Left ventricle myocardium superior (tissue), 1 donor: ENCODE measurements at regions not wholly inside any gene's neighbourhood (a gene's known extent, or its start where the extent isn't known, plus 50 kb on each side); places are given as distances from the start of the nearest gene placed in this dataset.
"Not testable (repeated sequence)": the region's sequence is repeated elsewhere in the genome, so short reads cannot be mapped to it uniquely, and the experiment has no call there.

Source experiments
- ATAC-seq: fragments of 200-7000 bp; cut with Tn5 transposase; one replicate; pipeline ENCODE4 v1.9.1; 2020; ENCODE audit warnings: mild to moderate bottlenecking, moderate library complexity
- DNase-seq: peaks from one replicate; pipeline ENCODE4 v3.0.0-alpha.2; 2020
- intact Hi-C: fragments of 100-400 bp; cut with micrococcal nuclease; formaldehyde crosslinking; loops from one replicate; pipeline ENCODE4 v1.11.0; 2022
- donor health status: DM: no; HTN: yes; CAD: no; lungs with severe emphysema.

- DNase-seq = no peak
- intact Hi-C loops = no loop called here
- ATAC-seq = no peak
Observed at GRCh38 chr2:187658952-187659525, 104.8 kb upstream of the TFPI start.

DNA sequence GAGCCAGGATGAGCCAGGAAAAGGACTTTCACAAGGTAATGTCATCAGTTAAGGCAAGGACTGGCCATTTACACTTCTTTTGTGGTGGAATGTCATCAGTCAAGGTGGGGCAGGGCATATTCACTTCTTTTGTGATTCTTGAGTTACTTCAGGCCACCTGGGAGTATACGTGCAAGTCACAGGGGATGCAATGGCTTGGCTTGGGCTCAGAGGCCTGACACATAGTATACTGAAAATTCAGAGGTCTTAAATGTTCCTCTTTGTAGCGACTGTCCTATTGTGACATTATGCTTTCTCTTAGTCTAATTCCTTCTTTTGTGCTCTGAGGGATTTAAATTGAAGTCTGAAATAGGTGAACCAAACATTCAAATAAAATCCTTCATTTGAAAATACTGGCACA lies 121.8 kb upstream of the TFPI start:
- DNase-seq, intact Hi-C loops, ATAC-seq: not testable (repeated sequence)

DNA sequence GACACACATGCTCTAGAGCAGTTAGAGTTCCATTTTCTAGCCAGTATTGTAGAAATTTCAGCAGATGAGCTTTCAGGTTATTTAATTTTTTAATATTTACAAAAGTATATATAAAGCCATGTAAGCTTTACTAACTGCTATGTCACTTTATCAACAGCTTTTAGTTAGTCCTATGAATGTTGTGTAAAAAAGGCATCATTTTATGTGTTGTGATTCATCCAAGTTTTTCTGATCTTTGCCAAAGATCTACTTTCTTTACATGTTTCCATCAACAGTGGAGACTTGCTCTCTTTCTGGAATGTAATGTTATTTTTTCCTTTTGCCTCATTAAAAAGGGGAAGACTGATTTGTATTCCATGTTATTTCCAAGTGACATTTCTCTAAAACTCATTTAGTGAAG lies 125.2 kb upstream of the TFPI start:
- DNase-seq (no peak), ATAC-seq (no peak)
- intact Hi-C loops = no loop called here

DNA sequence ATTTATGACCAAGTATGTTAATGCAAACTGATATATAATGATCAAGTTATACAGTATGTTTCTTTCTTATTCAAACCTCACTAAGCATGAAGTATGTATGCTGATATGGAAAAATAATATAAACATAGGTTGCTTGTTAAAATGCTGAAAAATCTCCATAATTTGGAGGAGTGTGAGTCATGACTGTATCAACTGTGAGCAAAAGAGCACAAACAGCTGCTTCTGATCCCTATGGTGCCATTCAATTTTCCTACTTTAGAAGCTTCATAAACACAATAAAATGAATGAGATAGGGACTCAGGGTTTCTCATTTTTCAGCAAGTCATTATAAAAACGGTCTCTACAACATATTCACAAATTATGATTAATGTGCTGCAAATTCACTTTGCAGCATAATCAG lies 129.9 kb upstream of the TFPI start:
- no peak for DNase-seq

GRCh38 chr2:187686416-187687024 lies 132.3 kb upstream of the TFPI start:
- intact Hi-C loops = no loop called here
- DNase-seq (no peak), ATAC-seq (no peak)

More for the DNA sequence above, 129.9 kb upstream of the TFPI start:
- intact Hi-C loops = no loop called here
- ATAC-seq = no peak

DNA sequence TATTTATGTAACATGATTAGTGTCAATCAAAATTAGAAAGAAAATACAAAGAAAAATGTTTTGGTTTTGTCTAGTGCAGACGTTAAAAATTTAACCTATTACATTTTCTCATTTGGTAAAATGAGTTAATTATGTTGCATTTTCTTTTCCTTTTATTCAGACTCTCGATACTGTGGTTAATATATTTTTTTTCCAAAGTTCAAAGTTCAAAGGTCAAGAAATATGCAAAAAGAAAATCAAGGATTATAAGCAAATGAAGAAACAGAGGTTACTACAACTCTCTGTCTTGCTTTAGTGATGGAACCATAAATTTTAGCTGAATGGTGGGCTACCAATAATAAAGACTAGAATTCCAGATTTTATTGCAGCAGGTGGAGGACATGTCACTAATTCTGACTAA lies 133.3 kb upstream of the TFPI start:
- DNase-seq = no peak
- ATAC-seq = no peak
- intact Hi-C loops = no loop called here

GRCh38 chr2:187689372-187689771 lies 135.1 kb upstream of the TFPI start:
- no peak for ATAC-seq

DNA sequence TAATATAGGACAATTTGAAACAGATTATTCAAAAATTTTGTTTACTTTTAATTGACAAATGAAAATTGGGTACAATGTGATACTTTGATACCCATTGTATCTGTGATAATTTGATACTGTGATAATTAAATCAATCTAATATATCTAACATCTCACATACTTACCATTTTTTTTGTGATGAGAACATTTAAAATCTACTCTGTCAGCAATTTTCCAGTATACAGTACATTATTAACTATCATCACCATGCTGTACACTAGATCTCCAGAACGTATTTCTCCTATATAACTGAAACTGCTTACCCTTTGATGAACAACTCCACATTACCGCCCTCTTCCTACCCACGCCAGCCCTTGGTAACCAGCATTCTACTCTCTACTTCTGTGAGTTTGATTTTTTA lies 139.7 kb upstream of the TFPI start:
- intact Hi-C loops = no loop called here
- ATAC-seq (no peak), DNase-seq (no peak)

More at GRCh38 chr2:187689372-187689771, 135.1 kb upstream of the TFPI start:
- DNase-seq = no peak
- intact Hi-C loops = no loop called here

- DNase-seq, ATAC-seq, intact Hi-C loops: not testable (repeated sequence)
Observed at GRCh38 chr2:187696644-187697043, 142.4 kb upstream of the TFPI start.

DNA sequence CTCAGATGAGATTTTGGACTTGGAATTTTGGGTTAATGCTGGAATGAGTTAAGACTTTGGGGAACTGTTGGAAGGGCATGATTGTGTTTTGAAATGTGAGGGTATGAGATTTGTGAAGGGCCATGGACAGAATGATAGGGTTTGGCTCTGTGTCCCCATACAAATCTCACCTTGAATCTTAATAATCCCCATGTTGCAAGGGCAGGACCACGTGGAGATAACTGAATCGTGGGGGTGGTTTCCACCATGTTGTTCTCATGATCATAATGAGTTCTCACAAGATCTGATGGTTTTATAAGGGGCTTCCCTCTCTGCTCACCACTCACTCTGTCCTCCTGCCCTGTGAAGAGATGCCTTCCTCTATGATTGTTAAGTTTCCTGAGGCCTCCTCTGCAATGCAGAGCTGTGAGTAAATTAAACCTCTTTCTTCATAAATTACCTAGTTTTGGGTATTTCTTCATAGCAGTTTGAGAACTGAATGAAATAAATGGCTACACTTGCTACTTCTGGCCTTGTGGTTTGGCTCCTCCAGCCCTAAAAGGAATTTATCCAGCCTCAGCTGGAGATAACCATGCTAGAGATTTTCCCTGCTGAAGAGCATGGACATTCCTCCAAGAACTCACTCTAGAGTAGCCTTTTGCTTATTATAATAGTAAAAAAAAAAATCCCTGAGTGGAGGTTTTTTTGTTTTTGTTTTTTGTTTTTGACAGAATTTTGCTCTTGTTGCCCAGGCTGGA lies 144.3 kb upstream of the TFPI start:
- intact Hi-C loops = no loop called here
- DNase-seq (no peak), ATAC-seq (no peak)

GRCh38 chr2:187702157-187702556 lies 147.9 kb upstream of the TFPI start:
- intact Hi-C loops = no loop called here
- ATAC-seq = no peak
- no peak for DNase-seq

DNA sequence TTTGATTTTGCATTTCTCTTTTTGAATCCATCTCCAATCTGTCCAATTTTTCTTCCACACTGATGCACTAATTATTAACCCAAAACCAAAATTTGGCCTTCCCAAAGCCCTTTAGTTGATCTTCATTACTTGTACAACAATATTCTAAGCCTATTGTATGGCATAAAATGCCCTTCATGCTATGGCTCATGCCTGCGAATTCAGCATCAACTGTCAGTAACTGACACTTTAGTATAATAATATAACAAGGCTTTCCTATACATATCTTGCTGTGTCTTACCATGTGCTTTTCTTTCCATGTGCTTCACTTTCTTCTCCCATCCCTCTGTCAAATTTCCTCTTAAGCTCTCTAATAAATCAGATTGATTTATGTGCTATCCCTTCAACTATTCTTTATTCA lies 154.0 kb upstream of the TFPI start:
- DNase-seq (no peak), ATAC-seq (no peak)
- intact Hi-C loops = no loop called here

DNA sequence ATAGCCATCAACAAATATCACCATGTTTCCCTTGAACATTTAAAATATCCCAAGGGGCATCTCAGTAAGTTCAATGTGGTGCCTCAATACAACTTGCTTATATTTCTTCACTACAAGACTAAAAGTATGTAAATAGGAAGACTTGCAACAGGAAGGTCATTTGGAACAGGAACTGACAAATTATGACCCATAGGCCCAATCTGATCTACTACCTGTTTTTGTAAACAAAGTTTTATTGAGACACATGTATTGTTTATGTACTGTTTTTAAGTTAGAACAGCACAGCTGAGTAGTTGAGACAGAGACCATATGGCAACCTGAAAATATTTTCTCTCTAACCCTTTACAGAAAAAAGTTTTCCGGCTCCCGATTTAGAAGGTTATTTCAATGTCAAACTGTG lies 154.8 kb upstream of the TFPI start:
- DNase-seq (no peak), ATAC-seq (no peak)
- intact Hi-C loops = no loop called here

DNA sequence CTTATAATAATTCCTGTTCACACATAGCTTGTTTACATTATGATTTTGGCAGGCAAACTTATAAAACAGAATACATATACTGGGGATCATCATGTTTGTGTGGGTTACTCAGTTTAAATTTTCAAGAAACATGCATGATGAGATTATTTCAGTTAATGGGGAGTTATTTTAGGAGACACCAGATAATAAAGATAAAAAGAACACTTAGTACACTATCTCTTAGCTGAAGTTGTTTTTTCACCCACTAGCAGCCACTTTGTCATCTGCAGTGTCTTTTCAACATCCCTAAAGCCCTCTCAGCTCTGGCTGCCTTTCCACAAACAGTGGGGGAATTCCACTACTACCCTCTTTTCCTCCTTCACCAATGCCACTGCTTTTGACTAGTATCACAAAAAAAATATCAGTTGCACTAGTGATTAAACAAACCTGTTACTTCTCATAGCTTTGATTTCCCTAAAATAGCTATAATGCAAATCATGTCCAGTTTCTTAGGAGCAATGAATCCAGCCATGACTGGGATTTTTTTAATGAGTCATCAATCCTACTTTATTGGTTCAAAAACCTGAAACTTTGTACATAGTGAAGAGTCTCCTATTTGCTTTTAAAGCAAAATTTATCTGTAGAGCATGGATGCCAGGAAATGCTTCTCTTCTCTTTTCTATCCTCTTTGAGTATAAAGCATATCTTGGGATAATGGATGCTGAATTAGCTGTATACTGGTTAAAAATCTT lies 156.7 kb upstream of the TFPI start:
- intact Hi-C loops = no loop called here
- ATAC-seq = no peak
- no peak for DNase-seq

DNA sequence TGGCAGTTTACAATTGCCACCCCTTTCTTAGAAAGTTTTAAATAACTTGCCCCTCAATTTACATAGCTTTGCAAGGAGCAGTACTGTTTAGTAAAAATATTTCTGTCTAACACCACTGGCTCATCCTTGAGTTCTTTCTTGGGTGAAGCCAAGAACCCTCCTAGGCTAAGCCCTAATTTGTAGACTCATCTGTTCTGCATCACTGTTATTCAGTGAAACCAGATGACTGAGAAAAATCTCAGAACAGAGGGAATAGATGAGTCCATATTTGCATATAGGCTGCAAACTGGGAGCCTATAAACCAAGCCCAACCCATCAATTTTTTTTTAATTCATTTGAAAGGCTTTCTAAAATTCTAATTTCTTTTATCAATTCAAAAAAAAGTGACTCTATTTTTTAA lies 161.4 kb upstream of the TFPI start:
- intact Hi-C loops = no loop called here
- no peak for ATAC-seq
- DNase-seq = no peak

DNA sequence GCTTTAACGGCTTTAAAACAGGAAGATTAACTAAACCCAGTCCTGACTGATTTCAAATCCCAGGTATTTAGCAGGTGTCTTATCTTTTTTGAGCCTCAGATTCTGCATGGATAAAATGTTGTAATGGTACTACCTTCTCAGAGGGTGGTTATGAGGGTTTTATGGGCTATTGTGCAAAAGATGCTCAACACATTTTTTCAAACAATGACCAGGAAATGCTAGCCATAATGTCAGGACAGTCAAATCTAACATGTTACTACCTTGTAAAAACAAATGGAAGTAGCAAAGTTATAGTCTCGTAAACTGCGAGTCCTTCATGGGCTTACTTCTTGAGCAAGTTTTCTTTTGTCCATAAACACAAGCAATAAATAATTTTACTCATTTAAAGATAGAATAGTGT lies 162.1 kb upstream of the TFPI start:
- DNase-seq (no peak), ATAC-seq (no peak)
- intact Hi-C loops = no loop called here

- ATAC-seq = no peak
- intact Hi-C loops = no loop called here
Observed at GRCh38 chr2:187718092-187718491, 163.9 kb upstream of the TFPI start.

DNA sequence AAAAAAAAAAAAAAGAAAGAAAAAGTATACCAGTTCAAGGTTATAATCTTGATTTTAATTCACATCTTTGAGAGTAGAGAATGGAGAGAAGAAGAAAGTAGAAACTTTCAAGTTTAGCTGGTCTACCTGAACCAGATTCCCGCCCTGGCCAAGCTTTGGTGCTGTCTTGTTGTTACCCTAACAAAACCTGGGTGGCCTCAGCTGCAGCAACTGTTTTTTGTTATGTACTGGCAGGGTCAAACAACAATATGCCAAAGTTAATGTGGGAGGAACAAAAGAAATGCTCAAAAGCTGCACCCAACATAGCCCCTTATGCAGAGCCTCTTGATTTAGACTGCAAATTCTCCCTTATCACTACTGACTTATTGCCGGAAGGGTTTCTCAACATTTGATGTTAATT lies 165.3 kb upstream of the TFPI start:
- DNase-seq = no peak
- ATAC-seq = no peak
- intact Hi-C loops = no loop called here

More at GRCh38 chr2:187718092-187718491, 163.9 kb upstream of the TFPI start:
- DNase-seq = no peak

GRCh38 chr2:187748958-187749357 lies 194.7 kb upstream of the TFPI start:
- intact Hi-C loops = no loop called here
- ATAC-seq = no peak
- DNase-seq = no peak

DNA sequence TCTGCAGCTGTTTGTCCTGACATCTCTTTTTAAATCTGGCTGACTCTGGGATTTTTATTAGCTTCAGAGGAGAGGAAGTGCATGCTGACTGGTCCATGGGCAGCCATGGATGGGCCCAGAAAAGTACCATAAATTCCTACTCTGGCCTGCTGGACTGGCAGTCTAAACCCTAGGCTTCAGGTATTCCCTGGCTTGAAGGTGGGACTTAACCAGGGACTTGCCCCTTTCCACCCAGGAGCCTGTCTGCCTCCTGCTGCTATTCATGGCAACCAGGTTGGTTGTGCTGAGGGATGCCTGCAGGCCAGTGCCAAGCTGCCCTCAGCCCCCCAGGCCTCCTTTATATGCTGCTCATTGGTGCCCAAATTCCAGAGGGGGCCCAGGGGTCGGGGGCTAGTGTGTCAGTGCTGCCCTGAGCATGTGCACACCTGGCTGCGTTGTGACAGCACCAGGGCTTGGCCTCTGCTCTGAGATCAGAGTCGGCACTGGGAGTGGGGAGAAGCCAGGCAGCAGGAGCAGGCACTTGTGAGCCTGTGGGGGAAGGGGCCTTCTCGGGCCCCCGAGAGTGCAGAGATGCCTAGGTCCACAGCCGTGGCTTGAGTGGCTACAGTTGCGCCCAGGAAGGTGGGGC lies 195.7 kb upstream of the TFPI start:
- DNase-seq (no peak), ATAC-seq (no peak)
- intact Hi-C loops = no loop called here
